ENCODE measurements at regions not wholly inside any gene's neighbourhood (a gene's known extent, or its start where the extent isn't known, plus 50 kb on each side); places are given as distances from the start of the nearest gene placed in this dataset.

- TF ChIP-seq SIN3B (IDR thresholded peaks at IDR 0.05; ENCODE audit: low read length), result no peak
These were observed 52.9 kb upstream of the SIM2 start (continued) for GRCh38 chr21:36646011-36646410.

GRCh38 chr21:36646645-36647044, 52.3 kb upstream of the SIM2 start:
- no peak overlapping the region for H3K4me2 ChIP-seq (ENCODE audit: low read depth, low read length)
- H3K9ac ChIP-seq (ENCODE audit: insufficient read depth, low read depth, low read length), result no peak overlapping the region
- no TSS peak for BruUV-seq (replicated peaks)
- no peaks in the 10 kb centered on the region for H4K20me1 ChIP-seq (ENCODE audit: insufficient read depth, low read length)
- ATAC-seq (no peak), DNase-seq (ENCODE audit: low spot score) (no peak), FAIRE-seq (no peak)
- POLR2A ChIA-PET, result no interaction called here
- in situ Hi-C loops (cut with HindIII; ENCODE audit: extremely low pct_ligation_motif_present, low pct_unique_long_range_greater_than_20kb) (no loop called here), intact Hi-C loops (cut with micrococcal nuclease; ENCODE audit: unreplicated experiment) (no loop called here)
- H3K79me2 ChIP-seq (ENCODE audit: insufficient read depth, low read length), result no peaks in the 10 kb centered on the region
- TF ChIP-seq ZNF644 (CRISPR knock-in tag; IDR thresholded peaks at IDR 0.05; ENCODE audit: low read depth) (0 out of 2 replicates have a peak, but pooled peaks have one; percentile 43), GABPA (IDR thresholded peaks at IDR 0.05; ENCODE audit: low read depth, low read length) (no peak), GABPA (CRISPR knock-in tag; IDR thresholded peaks at IDR 0.05; ENCODE audit: low read depth) (peak; percentile 64), ZSCAN25 (CRISPR knock-in tag; IDR thresholded peaks at IDR 0.05) (no peak), ETV5 (CRISPR knock-in tag; IDR thresholded peaks at IDR 0.05; ENCODE audit: borderline replicate concordance) (peak; percentile 9; the same call in 1 of the 2 replicates), ZMYM3 (CRISPR knock-in tag; IDR thresholded peaks at IDR 0.05) (peak; percentile 45; the same call in 1 of the 2 replicates), SETDB1 (CRISPR knock-in tag; IDR thresholded peaks at IDR 0.05; ENCODE audit: borderline replicate concordance) (no peak), MAFF (IDR thresholded peaks at IDR 0.05; ENCODE audit: low read depth, low read length) (peak; percentile 70), ZKSCAN1 (IDR thresholded peaks at IDR 0.05; ENCODE audit: low read length) (peak; percentile 90), ZNF12 (CRISPR knock-in tag; IDR thresholded peaks at IDR 0.05) (peak; percentile 55; the same call in 1 of the 2 replicates), ZNF800 (CRISPR knock-in tag; IDR thresholded peaks at IDR 0.05) (no peak), MAFK (conservative IDR thresholded peaks at IDR 0.05 in 1 of 2, IDR thresholded peaks at IDR 0.05 in 1 of 2; ENCODE audit: low read length in 2 of 2) (peak; percentile 80 to 81), TRIM24 (CRISPR knock-in tag; IDR thresholded peaks at IDR 0.05) (0 out of 2 replicates have a peak, but pooled peaks have one; percentile 34)
- no peaks in the 10 kb centered on the region for H3K9me3 ChIP-seq (ENCODE audit: low read length)
- H3K27ac ChIP-seq (ENCODE audit: extremely low read length, insufficient read depth, low read length), result no peak overlapping the region
- H3K4me3 ChIP-seq (replicated peaks in 1 of 3; ENCODE audit: insufficient read depth in 1 of 3, low read depth in 2 of 3, low read length in 3 of 3), result no peak overlapping the region
- no peaks in the 10 kb centered on the region for H3K36me3 ChIP-seq (replicated peaks in 1 of 2; ENCODE audit: control insufficient read depth in 1 of 2, insufficient read depth in 2 of 2, low read length in 2 of 2)
- CTCF ChIA-PET (ENCODE audit: low intra/inter-chr PET ratio, low total read pairs), result no interaction called here
- H2AFZ ChIP-seq (ENCODE audit: low read length), result no peak overlapping the region
- H3K4me1 ChIP-seq (ENCODE audit: insufficient read depth, low read length), result peaks cover 28% of the 10 kb centered on the region
- WGBS (ENCODE audit: low lambda C conversion rate), result 45% methylated on average over 6 of the region's 6 CpGs
- H3K27me3 ChIP-seq (ENCODE audit: control insufficient read depth in 1 of 2, insufficient read depth in 2 of 2, low read length in 2 of 2), result no peaks in the 10 kb centered on the region

All from HepG2 (cell line).